Stimulated activated CD4-positive, alpha-beta T cell treated with anti-CD3 and anti-CD28 coated beads, TNF-alpha, amount 100 ng/mL, for 1 hour (primary cell): ENCODE measurements at regions not wholly inside any gene's neighbourhood (a gene's known extent, or its start where the extent isn't known, plus 50 kb on each side); places are given as distances from the start of the nearest gene placed in this dataset.

Experiments
- DNase-seq, 3 donors: peaks; one replicate each; pipeline ENCODE4 v3.0.0-alpha.2; 2020; ENCODE audit warnings: low read depth in 3 of 3, low spot score in 1 of 3

GRCh38 chr4:13316354-13316753, 167.8 kb downstream of the RAB28 start:
- DNase-seq = no peak

DNA sequence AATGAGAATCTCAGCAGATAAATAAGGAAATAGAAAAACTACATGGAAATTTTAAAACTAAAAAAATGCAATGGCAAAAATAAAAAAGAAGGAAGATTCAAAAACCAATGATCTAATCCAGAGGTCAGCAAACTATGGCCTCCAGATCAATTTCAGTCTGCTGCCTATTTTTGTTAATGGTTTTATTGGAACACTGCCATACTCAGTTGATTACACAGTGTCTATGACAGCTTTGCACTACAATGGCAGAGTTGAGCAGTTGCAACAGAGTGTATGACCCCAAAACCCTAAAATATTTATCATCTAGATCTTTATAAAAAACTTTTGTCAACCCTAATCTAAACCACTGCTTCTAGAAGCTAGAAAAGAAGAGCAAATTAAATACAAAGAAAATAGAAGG, 170.3 kb downstream of the RAB28 start:
- no peak for DNase-seq

DNA sequence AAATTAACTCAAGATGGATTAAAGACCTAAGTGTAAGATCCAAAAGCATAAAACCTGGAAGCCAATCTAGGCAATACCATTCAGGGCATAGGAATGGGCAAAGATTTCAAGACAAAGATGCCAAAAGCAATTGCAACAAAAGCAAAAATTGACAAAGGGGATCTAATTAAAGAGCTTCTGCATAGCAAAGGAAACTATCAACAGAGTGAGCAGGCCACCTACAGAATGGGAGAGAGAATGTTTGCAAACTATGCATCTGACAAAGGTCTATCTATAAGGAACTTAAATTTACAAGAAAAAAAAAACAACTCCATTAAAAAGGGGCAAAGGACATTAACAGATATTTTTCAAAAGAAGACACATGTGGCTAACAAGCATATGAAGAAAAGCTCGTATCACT, 171.9 kb downstream of the RAB28 start:
- no peak for DNase-seq

- DNase-seq = no peak
Observed at GRCh38 chr4:13309751-13310150, 174.4 kb downstream of the RAB28 start.

GRCh38 chr4:13306356-13306755, 177.8 kb downstream of the RAB28 start:
- no peak for DNase-seq

DNA sequence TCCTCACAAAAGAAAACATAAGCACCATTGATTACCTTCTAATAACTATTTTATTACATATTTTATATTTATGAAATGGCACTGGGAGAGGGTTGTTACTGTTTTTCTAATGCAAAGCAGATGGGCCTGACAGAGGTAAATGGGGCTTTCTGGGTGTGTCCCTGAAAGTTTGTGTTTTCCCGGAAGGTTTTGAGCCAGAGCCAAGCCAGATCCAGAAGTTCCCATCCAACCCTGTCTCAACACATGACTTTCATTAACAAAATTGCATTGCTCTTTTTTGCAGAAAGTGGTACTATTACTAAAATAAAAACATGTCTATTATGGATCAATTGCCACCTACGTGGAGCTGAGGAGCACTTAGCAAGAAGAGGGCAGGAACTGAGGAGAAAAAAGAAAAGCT, 181.3 kb downstream of the RAB28 start:
- DNase-seq = no peak

GRCh38 chr4:13299343-13299742, 184.8 kb downstream of the RAB28 start:
- DNase-seq = no peak

DNA sequence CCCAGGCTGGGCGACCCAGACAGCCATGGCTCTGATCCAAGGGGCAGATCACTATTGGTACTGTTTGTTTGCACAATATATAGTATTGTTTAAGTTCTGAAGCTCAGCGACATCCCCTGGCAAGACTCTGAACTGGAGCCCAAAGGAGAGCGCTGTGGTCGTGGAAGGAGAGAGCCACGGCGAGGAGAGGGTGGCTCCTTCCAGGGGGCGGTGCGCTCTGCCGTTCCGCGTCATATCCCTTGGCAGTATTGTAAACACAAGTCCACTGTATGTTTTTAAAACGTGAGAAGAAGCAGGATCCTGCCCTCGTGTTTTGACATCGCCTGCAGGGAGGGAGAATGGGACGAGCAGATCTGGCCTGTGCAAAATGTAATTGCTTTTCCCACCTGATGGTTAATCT, 185.5 kb downstream of the RAB28 start:
- no peak for DNase-seq

DNA sequence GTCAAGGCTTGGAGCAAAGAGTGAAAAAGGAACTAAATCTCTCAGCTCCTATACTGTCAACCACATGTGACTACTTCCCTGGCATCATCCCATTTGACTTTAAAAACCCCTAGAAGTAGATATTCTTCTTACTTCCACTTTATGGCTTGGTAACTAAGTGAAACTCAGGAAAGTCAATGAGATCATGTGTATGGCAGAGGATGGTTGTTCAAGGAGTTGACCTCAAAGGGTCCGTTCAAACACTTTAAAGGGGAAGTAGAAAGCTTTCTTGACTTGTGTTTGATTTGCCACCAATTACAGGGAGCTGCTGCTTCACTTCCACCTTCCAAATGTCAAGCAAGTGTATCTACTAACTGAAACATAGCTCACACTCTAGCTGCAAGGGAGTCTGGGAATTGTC, 187.2 kb downstream of the RAB28 start:
- DNase-seq = no peak

DNA sequence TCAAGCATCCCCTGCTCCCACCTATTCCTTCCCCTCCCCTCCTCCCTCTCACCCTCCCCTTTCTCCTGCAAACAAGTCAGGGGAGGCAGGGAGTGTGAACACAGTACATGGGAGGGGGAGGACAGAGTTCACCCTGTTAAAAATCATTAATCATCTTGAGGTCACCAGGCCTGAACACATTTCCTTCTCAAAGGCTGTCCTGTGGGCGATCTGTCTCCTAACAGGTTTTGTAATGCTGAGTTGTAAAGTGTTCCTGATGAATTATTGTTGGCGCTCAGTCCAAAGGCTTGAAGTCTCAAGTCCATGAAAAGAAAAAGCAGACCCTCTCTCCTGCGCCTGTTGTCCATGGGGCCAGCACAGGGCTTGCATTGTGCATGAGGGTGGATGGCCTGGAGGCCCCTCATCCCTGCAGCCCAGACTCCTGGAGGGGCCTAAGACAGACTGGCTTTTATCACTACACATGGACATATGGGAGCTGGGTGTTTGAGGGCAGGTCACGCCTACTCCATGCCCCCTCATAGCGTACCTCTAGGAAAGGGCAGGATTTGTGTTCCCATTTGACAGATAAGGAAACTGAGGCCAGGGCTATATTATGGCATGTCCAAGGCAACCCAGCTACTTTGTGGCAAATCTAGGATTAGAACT, 189.1 kb downstream of the RAB28 start:
- DNase-seq = no peak

GRCh38 chr4:13292372-13292771, 191.8 kb downstream of the RAB28 start:
- DNase-seq = no peak

- no peak for DNase-seq
Observed at GRCh38 chr4:13289391-13289790, 194.7 kb downstream of the RAB28 start.

DNA sequence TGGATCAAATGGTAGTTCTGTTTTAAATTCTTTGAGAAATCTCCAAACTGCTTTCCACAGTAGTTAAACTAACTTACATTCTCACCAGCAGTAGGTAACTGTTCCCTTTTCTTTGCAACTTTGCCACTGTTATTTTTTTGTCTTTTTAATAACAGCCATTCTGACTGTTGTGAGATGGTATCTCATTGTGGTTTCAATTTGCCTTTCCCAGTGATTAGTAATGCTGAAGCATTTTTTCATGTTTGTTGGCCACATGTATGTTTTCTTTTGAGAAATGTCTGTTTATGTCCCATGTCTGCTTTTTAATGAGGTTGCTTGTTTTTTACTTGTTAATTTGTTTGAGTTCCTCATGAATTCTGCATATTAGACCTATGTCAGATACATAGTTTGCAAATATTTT, 198.8 kb downstream of the RAB28 start:
- no peak for DNase-seq

DNA sequence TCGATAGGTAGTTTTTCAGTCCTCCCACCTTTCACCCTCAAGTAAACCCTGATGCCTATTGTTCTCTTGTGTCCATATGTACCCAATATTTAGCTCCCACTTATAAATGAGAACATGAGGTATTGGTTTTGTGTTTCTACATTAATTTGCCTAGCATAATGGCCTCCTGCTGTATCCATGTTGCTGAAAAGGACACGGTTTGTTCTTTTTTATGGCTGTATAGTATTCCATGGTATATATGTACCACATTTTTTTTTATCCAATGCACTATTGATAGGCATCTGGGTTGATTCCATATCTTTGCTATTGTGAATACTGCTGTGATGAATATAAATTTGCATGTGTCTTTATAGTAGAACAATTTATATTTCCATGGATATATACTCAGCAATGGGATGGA, 199.2 kb downstream of the RAB28 start:
- DNase-seq = no peak

DNA sequence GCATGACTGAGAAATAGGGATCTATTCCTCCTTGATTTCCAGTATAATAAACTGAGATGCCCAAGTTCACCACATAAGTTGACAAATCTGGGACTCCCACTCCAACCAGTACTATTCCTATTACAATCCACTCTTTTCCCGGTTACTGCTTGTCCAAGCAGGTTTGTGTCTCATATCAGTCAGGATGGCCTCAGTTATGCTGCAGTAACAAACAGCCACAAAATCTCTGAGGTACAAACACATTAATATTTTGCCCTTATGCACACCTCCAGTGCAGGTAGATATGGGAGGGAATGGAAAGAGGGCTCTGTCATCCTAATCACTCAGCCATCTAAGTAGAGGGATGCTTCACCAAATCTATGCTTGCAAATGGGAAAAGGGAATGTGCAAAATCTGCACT, 207.8 kb downstream of the RAB28 start:
- DNase-seq = no peak

- no peak for DNase-seq
Observed at GRCh38 chr4:13268703-13269102, 215.4 kb downstream of the RAB28 start.

DNA sequence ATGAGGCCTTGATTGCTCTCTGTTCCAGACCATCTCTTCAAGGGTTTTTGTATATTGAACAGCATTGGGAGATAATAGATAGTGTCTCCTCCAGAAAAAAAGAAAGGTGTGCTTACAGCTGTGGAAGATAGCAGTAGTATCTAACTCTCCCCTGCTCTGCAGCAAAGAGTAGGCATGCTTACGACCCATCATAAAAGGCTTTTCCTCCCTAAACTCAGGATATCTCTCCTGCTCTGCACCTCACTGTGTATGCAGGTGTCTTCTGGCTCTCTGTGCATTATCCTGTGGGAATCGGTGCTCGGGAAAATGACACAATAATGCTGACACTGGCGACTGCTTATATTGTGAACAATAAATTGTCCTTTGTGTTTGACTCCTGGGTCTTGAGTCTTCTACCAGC, 216.0 kb downstream of the RAB28 start:
- DNase-seq = no peak

DNA sequence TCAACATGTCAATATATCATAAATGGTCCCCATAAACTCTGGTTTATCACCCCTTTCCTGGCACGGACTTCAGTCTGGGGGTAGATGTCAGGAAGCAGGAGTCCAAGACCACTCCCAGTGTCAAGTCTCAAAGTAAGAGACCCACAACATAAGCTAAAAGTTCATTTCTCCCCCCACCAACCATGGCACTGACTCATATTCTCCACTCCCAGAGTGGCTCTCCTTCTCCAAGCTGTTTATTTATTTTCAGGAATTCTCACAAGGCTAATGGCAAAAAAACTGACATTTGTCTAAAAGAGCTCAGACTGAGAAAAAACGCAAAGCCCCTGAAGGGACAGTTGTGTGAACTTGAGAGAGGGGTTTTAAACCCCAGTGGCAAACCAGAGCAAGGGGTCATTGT, 217.0 kb downstream of the RAB28 start:
- DNase-seq = no peak

GRCh38 chr4:13266687-13267086, 217.5 kb downstream of the RAB28 start:
- no peak for DNase-seq

DNA sequence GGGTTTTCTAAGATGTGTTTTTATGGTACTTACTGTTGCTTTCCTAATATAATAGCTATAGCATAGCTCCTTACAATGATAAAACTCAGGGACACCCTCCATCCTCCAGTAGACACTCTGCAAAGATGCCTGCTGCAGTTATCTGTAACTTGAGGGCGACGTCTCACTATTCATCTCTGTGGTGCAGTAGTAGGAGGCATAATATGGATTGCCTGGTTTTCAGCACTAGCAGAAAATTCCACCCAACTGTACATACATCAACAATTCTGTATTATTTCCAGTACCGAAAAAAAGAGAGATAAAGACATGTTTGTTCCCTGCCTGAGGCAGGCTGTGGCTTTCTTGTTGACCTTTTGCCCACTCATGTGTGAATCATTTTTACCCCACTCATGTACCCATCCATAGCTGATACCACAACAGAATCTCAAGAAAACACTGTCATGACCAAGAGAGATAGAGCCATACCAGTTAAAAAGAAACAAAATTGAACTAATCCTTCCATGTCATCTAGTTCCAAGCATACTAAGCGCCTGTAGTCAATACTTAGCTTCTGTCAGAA, 220.1 kb downstream of the RAB28 start:
- DNase-seq = no peak

- DNase-seq = no peak
Observed at GRCh38 chr4:13262816-13263215, 221.3 kb downstream of the RAB28 start.

GRCh38 chr4:13261486-13262257, 222.5 kb downstream of the RAB28 start:
- no peak for DNase-seq

- DNase-seq = no peak
Observed at GRCh38 chr4:13260513-13260912, 223.6 kb downstream of the RAB28 start.
